GM08714 (cell line): ENCODE measurements at regions not wholly inside any gene's neighbourhood (a gene's known extent, or its start where the extent isn't known, plus 50 kb on each side); places are given as distances from the start of the nearest gene placed in this dataset.

Source experiments
- H3K4me3 ChIP-seq: fragments of 200-500 bp; sonication (Bioruptor generic); 2 replicates; pipeline ENCODE4 v1.5.1; 2014; ENCODE audit warnings: mild to moderate bottlenecking, low read length, inconsistent platforms
- ZNF274 ChIP-seq: IDR thresholded peaks from 2 replicates; pipeline ENCODE4 v1.6.1; 2012; ENCODE audit warnings: mild to moderate bottlenecking, low read depth, low read length

GRCh38 chr4:129314781-129315180 lies 218.8 kb downstream of the C4orf33 start:
- H3K4me3 ChIP-seq: no peak overlapping the region
- TF ChIP-seq ZNF274: no peak

GRCh38 chr4:129322920-129323319 lies 227.0 kb downstream of the C4orf33 start:
- H3K4me3 ChIP-seq: no peak overlapping the region
- no peak for TF ChIP-seq ZNF274

GRCh38 chr4:129323658-129324057 lies 227.7 kb downstream of the C4orf33 start:
- TF ChIP-seq ZNF274: no peak

GRCh38 chr4:129326571-129327460 lies 230.9 kb downstream of the C4orf33 start:
- no peak overlapping the region for H3K4me3 ChIP-seq

More at GRCh38 chr4:129323658-129324057, 227.7 kb downstream of the C4orf33 start:
- no peak overlapping the region for H3K4me3 ChIP-seq

GRCh38 chr4:129327637-129328036 lies 231.7 kb downstream of the C4orf33 start:
- H3K4me3 ChIP-seq: no peak overlapping the region
- no peak for TF ChIP-seq ZNF274

More at GRCh38 chr4:129326571-129327460, 230.9 kb downstream of the C4orf33 start:
- no peak for TF ChIP-seq ZNF274

GRCh38 chr4:129328162-129328561 lies 232.2 kb downstream of the C4orf33 start:
- H3K4me3 ChIP-seq: no peak overlapping the region
- TF ChIP-seq ZNF274: no peak

GRCh38 chr4:129334136-129334535 lies 238.2 kb downstream of the C4orf33 start:
- TF ChIP-seq ZNF274: no peak
- H3K4me3 ChIP-seq: no peak overlapping the region

GRCh38 chr4:129335276-129335675 lies 239.3 kb downstream of the C4orf33 start:
- no peak for TF ChIP-seq ZNF274
- H3K4me3 ChIP-seq: no peak overlapping the region

GRCh38 chr4:129335818-129336217 lies 239.9 kb downstream of the C4orf33 start:
- no peak for TF ChIP-seq ZNF274
- no peak overlapping the region for H3K4me3 ChIP-seq

GRCh38 chr4:129336457-129337227 lies 240.7 kb downstream of the C4orf33 start:
- no peak overlapping the region for H3K4me3 ChIP-seq
- TF ChIP-seq ZNF274: no peak

- no peak overlapping the region for H3K4me3 ChIP-seq
- no peak for TF ChIP-seq ZNF274
These were observed 241.3 kb downstream of the C4orf33 start for GRCh38 chr4:129337228-129337620.

- H3K4me3 ChIP-seq: no peak overlapping the region
- no peak for TF ChIP-seq ZNF274
These were observed 247.0 kb downstream of the C4orf33 start for GRCh38 chr4:129342819-129343408.

- H3K4me3 ChIP-seq: no peak overlapping the region
- no peak for TF ChIP-seq ZNF274
These were observed 248.1 kb downstream of the C4orf33 start for GRCh38 chr4:129344058-129344457.

GRCh38 chr4:129345609-129346008 lies 249.7 kb downstream of the C4orf33 start:
- no peak for TF ChIP-seq ZNF274
- H3K4me3 ChIP-seq: no peak overlapping the region
